Endodermal cell (in vitro differentiated cells): ENCODE measurements at regions not wholly inside any gene's neighbourhood (a gene's known extent, or its start where the extent isn't known, plus 50 kb on each side); places are given as distances from the start of the nearest gene placed in this dataset.
"Not testable (repeated sequence)": the region's sequence is repeated elsewhere in the genome, so short reads cannot be mapped to it uniquely, and the experiment has no call there.

ENCODE experiments used
- DNase-seq: peaks from one replicate; pipeline ENCODE4 v3.0.0-alpha.2; 2017
- H3K27ac ChIP-seq: 2 replicates; pipeline ENCODE4 v1.5.1; 2013; ENCODE audit warnings: mild to moderate bottlenecking, low read depth, low read length, moderate library complexity
- H3K27me3 ChIP-seq: 2 replicates; pipeline ENCODE4 v1.6.1; 2013; ENCODE audit warnings: mild to moderate bottlenecking, low read length, moderate library complexity; ENCODE audit not compliant: insufficient read depth, control insufficient read depth, poor library complexity, severe bottlenecking
- H3K36me3 ChIP-seq: 2 replicates; pipeline ENCODE4 v1.7.0; 2013; ENCODE audit warnings: mild to moderate bottlenecking, low read length, moderate library complexity; ENCODE audit not compliant: control insufficient read depth, insufficient read depth
- H3K4me1 ChIP-seq: one replicate; pipeline ENCODE4 v1.7.0; 2013; ENCODE audit warnings: low read length; ENCODE audit not compliant: control insufficient read depth, insufficient read depth
- H3K4me3 ChIP-seq: 2 replicates; pipeline ENCODE4 v1.5.1; 2013; ENCODE audit warnings: mild to moderate bottlenecking, low read length, moderate library complexity
- H3K9ac ChIP-seq: 2 replicates; pipeline ENCODE4 v1.6.1; 2013; ENCODE audit warnings: mild to moderate bottlenecking, low read length, moderate library complexity; ENCODE audit not compliant: poor library complexity, severe bottlenecking; ENCODE audit errors: extremely low read depth
- H3K9me3 ChIP-seq: 2 replicates; pipeline ENCODE4 v1.6.1; 2013; ENCODE audit warnings: mild to moderate bottlenecking, low read length, moderate library complexity; ENCODE audit not compliant: control insufficient read depth
- H3K27ac Mint-ChIP-seq: 2 replicates; pipeline ENCODE4 v1.8.0; 2020; ENCODE audit warnings: mixed read lengths
- H3K27me3 Mint-ChIP-seq: 2 replicates; pipeline ENCODE4 v1.8.0; 2021; ENCODE audit warnings: mild to moderate bottlenecking, mixed read lengths; ENCODE audit not compliant: insufficient read depth
- H3K36me3 Mint-ChIP-seq: 2 replicates; pipeline ENCODE4 v1.8.0; 2020; ENCODE audit warnings: low read depth, mixed read lengths
- H3K4me1 Mint-ChIP-seq: 2 replicates; pipeline ENCODE4 v1.8.0; 2020; ENCODE audit warnings: mixed read lengths
- H3K4me3 Mint-ChIP-seq: 2 replicates; pipeline ENCODE4 v1.8.0; 2020; ENCODE audit warnings: mild to moderate bottlenecking, moderate library complexity, mixed read lengths
- H3K9me3 Mint-ChIP-seq: 2 replicates; pipeline ENCODE4 v1.8.0; 2020; ENCODE audit warnings: mild to moderate bottlenecking, mixed read lengths
- CTCF ChIP-seq: fragments of 200-600 bp; sonication (generic); conservative IDR thresholded peaks from 2 replicates; pipeline ENCODE4 v1.5.0; 2021; ENCODE audit warnings: antibody characterized with exemption, mild to moderate bottlenecking
- WGBS, 2 experiments: methylation state at CpG; one replicate each; pipeline versions ENCODE4 v1.1.5 to v1.1.7; 2013; ENCODE audit warnings: missing lambda C conversion rate in 2 of 2, mixed read lengths in 1 of 2; ENCODE audit not compliant: insufficient coverage in 1 of 2, insufficient read length in 1 of 2; 5-methylcytosine and 5-hydroxymethylcytosine counted together

GRCh38 chr18:58808349-58808748 is 56.3 kb upstream of the ZNF532 start:
- no peaks in the 10 kb centered on the region for H3K9me3 ChIP-seq
- no peaks in the 10 kb centered on the region for H3K36me3 Mint-ChIP-seq
- H3K36me3 ChIP-seq: no peaks in the 10 kb centered on the region
- H3K4me3 Mint-ChIP-seq: no peak overlapping the region
- H3K4me3 ChIP-seq: no peak overlapping the region
- H3K9me3 Mint-ChIP-seq: peaks cover 4% of the 10 kb centered on the region
- no peak overlapping the region for H3K9ac ChIP-seq
- WGBS, 2 experiments: 82 to 86% methylated on average over 9 to 10 of the region's 10 CpGs
- DNase-seq: peak; percentile 80
- H3K27me3 ChIP-seq: no peaks in the 10 kb centered on the region
- no peak overlapping the region for H3K27ac ChIP-seq
- no peaks in the 10 kb centered on the region for H3K4me1 ChIP-seq
- no peak for TF ChIP-seq CTCF
- H3K4me1 Mint-ChIP-seq: peaks cover 18% of the 10 kb centered on the region
- H3K27me3 Mint-ChIP-seq: no peaks in the 10 kb centered on the region
- no peak overlapping the region for H3K27ac Mint-ChIP-seq

- not testable (repeated sequence) for H3K36me3 Mint-ChIP-seq, H3K27ac ChIP-seq, H3K27ac Mint-ChIP-seq, DNase-seq, H3K27me3 Mint-ChIP-seq, H3K4me1 ChIP-seq, H3K9ac ChIP-seq, H3K36me3 ChIP-seq, H3K9me3 Mint-ChIP-seq, H3K4me3 ChIP-seq, H3K9me3 ChIP-seq, H3K27me3 ChIP-seq, H3K4me1 Mint-ChIP-seq, H3K4me3 Mint-ChIP-seq
- WGBS, 2 experiments: 87% methylated on average over 10 of the region's 13 CpGs; no CpG with 5 or more reads in 1 of the 2 experiments
Observed at GRCh38 chr18:58811859-58812258, 52.8 kb upstream of the ZNF532 start.

GRCh38 chr18:58813105-58813504 is 51.6 kb upstream of the ZNF532 start:
- Mint-ChIP-seq H3K4me3 (no peak overlapping the region), H3K27ac (no peak overlapping the region), H3K4me1 (peaks cover 3% of the 10 kb centered on the region), H3K9me3 (peaks cover 6% of the 10 kb centered on the region), H3K36me3 (no peaks in the 10 kb centered on the region), H3K27me3 (no peaks in the 10 kb centered on the region)
- Histone ChIP-seq H3K9me3 (no peaks in the 10 kb centered on the region), H3K36me3 (no peaks in the 10 kb centered on the region), H3K9ac (no peak overlapping the region), H3K27me3 (no peaks in the 10 kb centered on the region), H3K4me3 (no peak overlapping the region), H3K4me1 (no peaks in the 10 kb centered on the region), H3K27ac (no peak overlapping the region)
- DNase-seq: no peak
- WGBS, 2 experiments: 95 to 98% methylated on average over 5 of the region's 5 CpGs
- no peak for TF ChIP-seq CTCF

GRCh38 chr18:58813561-58814225 is 51.0 kb upstream of the ZNF532 start:
- no peaks in the 10 kb centered on the region for H3K27me3 Mint-ChIP-seq
- H3K9me3 Mint-ChIP-seq: peaks cover 6% of the 10 kb centered on the region
- H3K4me1 Mint-ChIP-seq: peaks cover 2% of the 10 kb centered on the region

More at GRCh38 chr18:58813561-58814225, 51.0 kb upstream of the ZNF532 start:
- H3K4me1 ChIP-seq: no peaks in the 10 kb centered on the region
- 90 to 100% methylated on average over 1 to 4 of the region's 4 CpGs for WGBS, 2 experiments
- H3K27ac ChIP-seq: no peak overlapping the region
- no peaks in the 10 kb centered on the region for H3K9me3 ChIP-seq
- no peak overlapping the region for H3K4me3 Mint-ChIP-seq
- no peaks in the 10 kb centered on the region for H3K36me3 ChIP-seq
- H3K4me3 ChIP-seq: no peak overlapping the region
- H3K27me3 ChIP-seq: no peaks in the 10 kb centered on the region
- H3K36me3 Mint-ChIP-seq: no peaks in the 10 kb centered on the region
- H3K27ac Mint-ChIP-seq: no peak overlapping the region
- no peak overlapping the region for H3K9ac ChIP-seq
- no peak for DNase-seq
- no peak for TF ChIP-seq CTCF
